RKO (cell line): ENCODE measurements at regions not wholly inside any gene's neighbourhood (a gene's known extent, or its start where the extent isn't known, plus 50 kb on each side); places are given as distances from the start of the nearest gene placed in this dataset.
"Not testable (repeated sequence)": the region's sequence is repeated elsewhere in the genome, so short reads cannot be mapped to it uniquely, and the experiment has no call there.

Source experiments
- DNase-seq: peaks from one replicate; pipeline ENCODE4 v3.0.0-alpha.2; 2016; ENCODE audit warnings: low spot score

GRCh38 chr10:117492504-117492903, 50.0 kb upstream of the EMX2 start:
- no peak for DNase-seq

DNA sequence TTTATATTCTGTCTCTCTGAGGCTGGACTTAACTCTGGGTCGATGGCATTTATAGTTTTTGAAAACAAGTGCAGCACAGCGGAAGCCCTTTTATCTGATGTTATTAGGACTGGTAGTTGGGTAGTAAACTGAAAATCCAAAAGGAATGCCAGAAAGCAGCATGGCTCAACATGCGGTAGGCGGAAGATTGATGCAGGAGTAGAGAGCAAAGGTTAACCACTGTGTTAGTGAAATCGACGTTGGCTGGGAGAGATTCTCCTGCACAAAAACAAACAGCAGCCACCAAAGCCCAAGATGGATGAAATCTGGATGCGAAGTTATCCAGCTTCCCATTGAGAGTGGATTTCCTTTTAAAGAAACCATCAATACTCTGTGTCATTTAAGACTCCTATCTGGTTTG, 54.5 kb upstream of the EMX2 start:
- no peak for DNase-seq

GRCh38 chr10:117486606-117487005, 55.9 kb upstream of the EMX2 start:
- no peak for DNase-seq

- no peak for DNase-seq
These were observed 59.4 kb upstream of the EMX2 start for GRCh38 chr10:117483056-117483590.

DNA sequence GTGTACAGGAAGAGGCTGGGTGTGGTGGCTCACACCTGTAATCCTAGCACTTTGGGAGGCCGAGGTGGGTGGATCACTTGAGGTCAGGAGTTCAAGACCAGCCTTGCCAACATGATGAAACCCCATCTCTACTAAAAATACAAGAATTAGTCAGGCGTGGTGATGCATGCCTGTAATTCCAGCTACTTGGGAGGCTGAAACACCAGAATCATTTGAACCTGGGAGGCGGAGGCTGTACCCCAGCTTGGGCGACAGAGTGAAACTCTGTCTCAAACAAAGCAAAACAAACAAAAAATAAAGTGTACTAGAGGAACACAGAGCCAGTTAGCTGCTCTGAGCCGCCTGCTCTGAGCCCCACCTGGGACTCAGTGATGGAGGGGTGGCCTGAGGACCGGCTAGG, 61.5 kb upstream of the EMX2 start:
- DNase-seq, result not testable (repeated sequence)

- no peak for DNase-seq
These were observed 62.4 kb upstream of the EMX2 start for GRCh38 chr10:117480097-117480496.

GRCh38 chr10:117477961-117478670, 64.4 kb upstream of the EMX2 start:
- peak; percentile 71 for DNase-seq

DNA sequence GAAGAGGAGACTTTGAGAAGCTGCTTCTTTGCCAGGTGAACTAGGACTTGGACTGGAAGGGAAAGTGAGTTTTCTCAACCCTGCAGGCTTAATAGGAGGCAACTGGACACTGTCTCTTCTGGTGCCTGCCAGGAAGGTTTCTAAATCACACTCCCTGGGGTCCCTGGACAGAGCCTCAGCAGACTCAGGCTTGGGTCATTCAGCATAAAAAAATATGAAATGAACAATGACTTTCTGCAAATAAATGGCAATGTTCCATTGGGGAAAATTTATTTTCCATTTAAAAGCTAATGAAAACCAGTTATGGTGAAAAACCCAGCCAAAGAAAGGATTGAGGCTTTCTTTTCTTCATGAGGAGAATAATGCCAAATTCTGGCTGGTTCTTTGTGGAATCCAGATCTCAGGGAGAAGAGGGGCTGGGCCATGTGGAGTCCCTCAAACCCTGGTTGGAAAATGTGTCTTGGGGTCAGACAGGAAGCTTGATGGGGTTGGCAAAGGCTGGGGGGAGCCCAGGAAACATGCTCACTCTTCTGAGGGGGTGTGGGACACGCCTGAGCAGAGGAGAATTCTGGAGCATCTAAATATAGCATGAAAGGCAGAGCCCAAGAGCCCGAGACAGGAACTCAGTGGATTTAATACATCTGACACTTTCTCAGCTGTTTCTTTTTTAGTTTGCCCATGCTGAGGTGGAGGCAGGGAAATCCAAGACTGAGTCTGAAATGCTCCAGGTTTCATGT, 65.2 kb upstream of the EMX2 start:
- no peak for DNase-seq

- no peak for DNase-seq
These were observed 65.8 kb upstream of the EMX2 start for GRCh38 chr10:117476716-117477115.

GRCh38 chr10:117476281-117476680, 66.3 kb upstream of the EMX2 start:
- no peak for DNase-seq

DNA sequence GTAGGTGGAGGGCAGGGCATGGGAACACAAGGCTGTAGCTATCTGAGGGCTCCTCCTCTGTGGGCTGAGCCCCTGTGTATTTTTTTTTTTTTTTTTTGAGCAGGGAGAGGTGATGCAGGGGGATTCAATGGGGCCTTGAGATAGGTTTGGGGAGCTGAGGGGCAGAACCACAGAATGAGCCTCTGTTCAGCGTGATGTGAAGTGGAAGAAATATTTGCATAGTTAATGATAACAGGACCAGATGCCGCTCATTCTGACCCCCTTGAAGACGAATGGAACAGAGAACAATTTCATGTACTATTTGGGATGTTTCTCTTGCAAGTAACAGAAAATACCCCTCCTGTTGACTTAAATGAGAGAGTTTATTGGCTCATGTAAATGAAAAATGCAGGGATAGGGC, 69.7 kb upstream of the EMX2 start:
- no peak for DNase-seq

- no peak for DNase-seq
These were observed 71.1 kb upstream of the EMX2 start for GRCh38 chr10:117471344-117471874.

DNA sequence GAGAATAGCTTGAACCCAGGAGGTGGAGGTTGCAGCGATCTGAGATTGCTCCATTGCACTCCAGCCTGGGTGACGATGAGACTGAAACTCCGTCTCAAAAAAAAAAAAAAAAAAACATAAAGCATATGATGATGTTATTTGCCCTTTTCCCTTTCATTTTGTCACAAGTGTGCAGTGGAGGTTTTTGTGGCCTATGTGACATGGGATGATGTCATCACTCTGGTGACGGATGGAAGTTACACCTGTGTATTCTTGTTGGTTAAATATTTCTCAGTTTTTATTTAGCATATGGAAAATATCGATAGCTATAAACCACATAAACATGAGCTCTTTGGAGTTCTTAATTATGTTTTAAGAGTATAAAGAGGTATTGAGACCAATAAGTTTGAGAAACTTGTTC, 71.8 kb upstream of the EMX2 start:
- DNase-seq, result no peak

GRCh38 chr10:117468665-117469064, 73.9 kb upstream of the EMX2 start:
- no peak for DNase-seq

- no peak for DNase-seq
These were observed 78.4 kb upstream of the EMX2 start for GRCh38 chr10:117464176-117464575.

GRCh38 chr10:117463545-117463920, 79.0 kb upstream of the EMX2 start:
- no peak for DNase-seq

GRCh38 chr10:117462816-117463544, 79.6 kb upstream of the EMX2 start:
- no peak for DNase-seq

GRCh38 chr10:117462424-117462792, 80.1 kb upstream of the EMX2 start:
- DNase-seq, result no peak

GRCh38 chr10:117461766-117462423, 80.7 kb upstream of the EMX2 start:
- DNase-seq, result peak; percentile 88

DNA sequence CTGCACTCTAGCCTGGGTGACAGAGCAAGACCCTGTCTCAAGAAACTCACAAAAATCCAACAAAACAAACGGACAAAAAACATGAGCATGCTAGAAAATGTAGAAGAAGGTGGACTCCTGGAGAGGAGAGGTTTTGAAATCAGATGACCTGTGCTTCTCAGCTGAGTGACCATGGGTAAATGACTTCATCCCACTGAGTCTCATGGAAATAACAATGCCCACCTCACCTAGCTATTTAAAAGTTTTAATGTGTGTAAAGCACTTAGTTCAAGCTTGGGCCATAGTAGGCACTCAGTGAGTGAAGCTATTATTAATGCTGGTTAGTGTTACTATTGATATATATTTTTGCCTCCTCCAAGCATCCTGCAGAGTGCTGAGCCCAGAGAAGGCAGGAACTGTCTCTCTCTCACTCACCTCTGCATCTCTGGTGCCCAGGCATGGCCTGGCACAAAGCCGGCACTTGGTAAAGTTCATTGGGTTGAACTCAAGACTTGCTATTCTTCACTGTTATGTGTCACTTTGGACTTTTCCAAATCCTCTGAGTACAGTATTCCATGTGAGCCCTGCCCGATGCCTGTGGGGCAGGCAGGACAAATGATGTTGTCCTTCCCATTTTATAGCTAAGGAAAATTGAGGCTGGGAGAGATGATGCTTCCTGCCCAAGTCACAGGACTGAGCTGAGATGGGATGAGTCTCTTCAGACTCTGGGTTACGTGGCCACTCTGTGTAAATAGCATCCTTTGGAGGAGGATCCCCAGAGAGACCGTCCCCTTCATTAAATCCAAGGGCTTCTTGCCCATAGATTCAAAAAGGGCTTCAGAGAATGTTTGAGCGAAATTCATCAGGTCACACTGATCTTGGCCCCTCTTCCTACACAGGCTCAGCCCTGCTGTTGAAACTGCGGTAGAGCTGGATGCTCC, 81.4 kb upstream of the EMX2 start:
- DNase-seq, result no peak

DNA sequence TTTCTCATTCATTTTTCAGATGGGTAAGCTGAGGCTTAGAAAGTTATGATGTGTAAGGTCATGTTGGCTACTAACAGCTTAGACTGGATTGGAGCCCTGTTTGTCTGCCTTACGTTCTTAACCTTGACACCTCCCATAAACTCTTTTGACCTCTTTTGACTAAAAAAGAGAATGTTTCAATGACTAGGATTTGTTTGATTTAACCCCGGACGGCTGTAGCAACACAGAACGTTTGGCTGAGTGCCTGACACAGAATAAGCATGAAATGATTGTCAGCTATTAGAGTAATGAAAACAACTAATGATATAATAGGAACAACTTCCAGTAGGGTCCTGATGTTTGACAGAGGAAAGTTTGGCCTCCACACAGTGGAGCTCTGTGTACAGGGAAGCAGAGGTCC, 83.3 kb upstream of the PDZD8 start:
- no peak for DNase-seq
